Activated T-cell treated with anti-CD3 and anti-CD28 coated beads for 4 hours (primary cell): ENCODE measurements at regions not wholly inside any gene's neighbourhood (a gene's known extent, or its start where the extent isn't known, plus 50 kb on each side); places are given as distances from the start of the nearest gene placed in this dataset.
"Not testable (repeated sequence)": the region's sequence is repeated elsewhere in the genome, so short reads cannot be mapped to it uniquely, and the experiment has no call there.

ENCODE experiments used
- DNase-seq: peaks from one replicate; pipeline ENCODE4 v3.0.0-alpha.2; 2020

DNA sequence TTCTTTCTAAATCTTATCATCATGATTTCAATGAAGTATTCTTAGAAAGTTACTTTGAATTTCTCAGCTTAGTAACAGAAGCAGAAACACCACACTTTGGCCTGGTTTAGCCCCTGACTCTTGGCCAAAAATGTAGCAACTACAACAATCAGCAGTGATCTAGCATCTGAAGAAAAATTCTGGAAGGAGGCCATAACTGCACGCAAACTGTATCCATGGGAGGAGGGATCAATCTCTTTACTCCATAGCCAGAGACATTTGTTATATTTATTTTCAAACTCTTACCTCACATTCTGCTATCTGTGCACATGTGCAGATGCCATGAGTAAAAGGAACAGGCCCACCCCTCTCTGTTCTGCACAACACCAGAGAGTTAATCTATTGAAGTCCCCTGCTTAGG is 251.0 kb upstream of the P2RY1 start:
- no peak for DNase-seq

- DNase-seq: no peak
Observed at GRCh38 chr3:152586974-152587373, 248.0 kb upstream of the P2RY1 start.

DNA sequence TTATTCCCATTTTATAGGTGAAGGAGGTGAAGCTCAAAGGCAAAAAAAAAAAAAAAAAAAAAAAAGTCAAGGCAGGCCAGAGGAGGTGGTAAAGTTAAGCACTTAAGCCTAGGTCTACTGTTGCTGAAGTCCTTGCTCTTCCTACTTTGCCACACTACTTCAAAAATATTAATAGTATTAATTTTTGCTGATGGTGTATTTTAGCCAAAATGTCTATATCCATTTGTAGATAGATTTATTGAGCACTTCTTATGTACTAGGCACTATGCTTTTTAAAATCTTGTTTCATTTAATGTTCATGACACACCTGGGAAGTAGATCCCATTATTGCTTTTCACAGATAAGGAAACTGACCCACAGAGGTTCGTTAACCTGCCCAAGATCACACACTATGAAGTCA is 247.1 kb upstream of the P2RY1 start:
- DNase-seq: no peak

- DNase-seq: no peak
Observed at GRCh38 chr3:152589644-152590043, 245.3 kb upstream of the P2RY1 start.

DNA sequence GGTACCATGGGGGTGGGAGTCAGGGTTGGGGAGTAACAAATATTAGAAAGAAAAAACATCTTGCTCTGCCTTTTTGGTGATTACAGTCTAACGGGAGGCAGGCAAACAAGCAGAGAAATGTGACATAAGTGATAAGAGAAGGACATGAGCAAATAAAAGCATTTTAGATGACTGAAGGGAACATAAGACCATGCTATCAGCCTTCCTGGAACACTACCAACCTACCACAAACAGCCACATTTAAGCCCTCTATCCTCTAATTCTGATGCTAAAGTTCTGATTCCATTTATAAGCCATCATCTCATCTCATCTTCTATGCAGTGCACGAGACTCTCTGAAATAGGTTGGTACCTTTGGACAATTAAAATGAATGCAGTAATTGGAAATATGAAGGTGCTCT is 243.4 kb upstream of the P2RY1 start:
- DNase-seq: no peak

- DNase-seq: no peak
Observed at GRCh38 chr3:152593242-152593641, 241.7 kb upstream of the P2RY1 start.

DNA sequence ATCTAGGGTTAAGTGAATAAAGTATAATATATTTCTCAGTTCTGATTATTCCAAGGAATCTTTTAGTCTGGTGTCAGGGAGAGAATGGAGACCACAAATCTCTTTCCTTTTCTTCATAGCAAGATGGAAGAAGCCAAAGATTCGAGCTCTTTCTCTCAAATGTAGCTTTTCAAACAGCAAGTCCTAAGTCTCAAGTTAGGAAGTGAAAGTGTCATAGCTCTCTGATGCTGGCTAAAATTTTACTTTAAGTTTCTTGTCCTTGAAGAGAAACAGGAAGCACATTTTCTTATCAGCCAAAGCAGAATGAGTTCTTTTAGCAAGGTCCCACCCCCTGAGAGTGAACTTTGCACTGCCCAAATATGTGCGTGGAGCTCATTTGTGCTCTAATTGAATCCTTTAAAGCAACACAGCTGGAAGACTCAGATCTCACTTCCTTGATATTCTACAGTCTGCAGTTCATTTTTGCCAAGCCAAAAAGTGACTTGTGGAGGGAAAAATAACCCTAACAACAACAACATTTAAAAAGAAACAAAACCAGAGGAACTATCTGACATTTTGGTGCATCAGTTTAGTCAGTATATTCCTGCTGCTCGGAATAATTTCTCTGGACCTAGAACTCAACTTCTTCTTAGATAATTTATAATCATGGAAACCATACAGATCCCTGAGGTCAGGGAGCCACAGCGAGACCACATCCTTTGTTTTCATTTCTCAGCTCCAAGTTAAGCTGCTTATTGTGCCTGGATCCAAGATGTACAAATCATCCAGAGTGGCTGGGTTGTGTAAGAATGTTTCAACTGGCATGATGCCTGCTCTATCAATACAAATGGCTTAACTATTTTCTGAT is 238.7 kb upstream of the P2RY1 start:
- DNase-seq: no peak

- DNase-seq: not testable (repeated sequence)
Observed at GRCh38 chr3:152596832-152597231, 238.1 kb upstream of the P2RY1 start.

- no peak for DNase-seq
Observed at GRCh38 chr3:152606146-152606545, 228.8 kb upstream of the P2RY1 start.

- DNase-seq: no peak
Observed at GRCh38 chr3:152607179-152607578, 227.8 kb upstream of the P2RY1 start.

DNA sequence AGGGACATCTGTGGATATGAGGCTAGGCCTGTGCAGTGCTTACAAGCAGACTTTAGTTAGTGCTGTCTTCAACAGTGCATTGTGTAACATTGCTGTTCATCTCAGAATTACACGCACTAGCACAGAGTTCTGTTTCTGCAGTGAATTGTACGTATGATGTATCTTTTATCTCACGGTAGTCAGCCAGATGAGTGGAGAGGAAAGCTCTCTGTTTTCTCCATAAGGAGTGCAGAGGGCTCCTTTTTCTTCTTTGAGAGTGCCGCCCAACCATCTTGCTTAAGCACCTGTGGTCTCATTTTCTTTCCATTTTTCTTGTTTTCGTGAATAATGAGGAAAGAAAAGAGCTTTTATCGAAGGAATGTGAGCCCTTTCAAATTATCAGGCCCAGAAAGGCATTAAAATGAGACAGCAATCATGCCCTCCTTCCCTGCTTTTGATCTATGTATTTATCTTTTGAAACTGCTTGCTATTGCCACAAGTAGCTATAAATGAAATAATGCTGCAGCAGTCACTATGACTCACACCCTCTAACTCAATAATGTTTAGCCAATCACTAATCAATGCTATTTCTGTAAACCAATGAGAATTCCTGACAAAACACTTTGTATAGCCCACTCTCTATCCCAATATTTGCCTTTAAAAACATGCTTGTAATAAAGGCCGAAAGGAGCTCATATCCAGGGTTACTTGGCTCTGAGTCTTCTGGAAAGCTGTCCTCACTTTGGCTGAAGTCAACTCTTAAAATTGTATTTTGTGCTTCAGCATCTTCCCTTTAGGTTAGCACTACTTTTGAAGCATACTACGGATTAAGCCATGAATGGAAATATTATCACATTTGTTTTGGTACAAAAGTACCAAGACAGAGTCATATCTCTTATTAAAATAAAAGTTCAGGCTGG is 226.0 kb upstream of the P2RY1 start:
- no peak for DNase-seq

GRCh38 chr3:152609891-152610290 is 225.0 kb upstream of the P2RY1 start:
- no peak for DNase-seq

- no peak for DNase-seq
Observed at GRCh38 chr3:152610622-152611021, 224.3 kb upstream of the P2RY1 start.

GRCh38 chr3:152611905-152612304 is 223.0 kb upstream of the P2RY1 start:
- no peak for DNase-seq

DNA sequence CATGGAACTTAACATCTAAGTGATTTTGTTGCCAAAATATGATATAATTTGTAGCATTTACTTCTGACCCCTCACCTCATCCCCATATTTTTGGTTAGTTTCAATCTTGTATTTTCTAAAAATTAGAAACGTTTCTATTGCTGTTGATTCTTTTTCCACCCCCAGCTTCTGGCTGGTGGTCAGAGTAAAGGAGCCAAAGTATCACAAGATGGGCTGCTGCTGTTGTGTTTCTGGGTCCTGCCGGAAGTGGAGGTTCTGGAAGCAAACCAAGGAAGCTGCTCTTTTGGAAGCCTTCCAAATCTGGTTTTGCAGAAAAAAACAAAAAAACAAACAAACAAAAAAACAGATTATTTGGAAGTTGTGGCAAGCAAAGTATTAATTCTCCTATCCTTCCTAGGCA is 221.1 kb upstream of the P2RY1 start:
- DNase-seq: no peak

DNA sequence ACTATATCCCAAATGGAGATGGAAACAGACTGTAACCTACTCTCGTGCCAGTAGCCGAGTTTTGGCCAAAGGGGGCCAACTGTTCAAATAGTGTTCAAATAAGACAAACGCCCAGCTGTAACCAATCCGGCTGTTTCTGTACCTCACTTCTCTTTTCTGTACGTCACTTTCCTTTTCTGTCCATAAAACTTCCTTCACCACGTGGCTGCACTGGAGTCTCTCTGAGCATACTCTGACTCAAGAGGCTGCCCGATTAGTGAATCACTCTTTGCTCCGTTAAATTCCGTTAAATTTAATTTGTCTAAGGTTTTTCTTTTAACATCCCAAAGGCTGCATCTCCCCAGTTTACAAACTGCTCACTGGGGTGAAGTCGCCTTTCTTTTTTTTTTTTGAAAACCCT is 219.2 kb upstream of the P2RY1 start:
- DNase-seq: no peak

GRCh38 chr3:152617609-152618008 is 217.3 kb upstream of the P2RY1 start:
- no peak for DNase-seq

DNA sequence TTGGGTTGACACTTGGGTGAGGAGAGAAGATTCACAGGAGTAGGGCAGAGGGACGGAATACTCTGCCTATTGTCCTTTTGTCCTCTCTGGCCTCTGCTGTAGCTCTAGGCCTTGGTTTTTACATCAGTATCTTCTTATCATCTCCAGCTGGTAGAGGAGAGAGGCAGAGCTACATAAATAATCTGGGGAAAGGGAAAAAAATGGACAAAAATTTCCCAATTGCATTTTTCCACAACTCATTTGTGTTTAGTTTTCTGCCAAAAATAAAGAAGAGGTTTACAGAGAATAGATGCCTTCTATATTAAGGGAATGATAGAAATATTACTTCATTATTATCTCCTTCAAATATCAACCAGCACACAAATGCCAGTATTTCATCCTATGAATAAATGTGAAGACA is 216.4 kb upstream of the P2RY1 start:
- DNase-seq: no peak

DNA sequence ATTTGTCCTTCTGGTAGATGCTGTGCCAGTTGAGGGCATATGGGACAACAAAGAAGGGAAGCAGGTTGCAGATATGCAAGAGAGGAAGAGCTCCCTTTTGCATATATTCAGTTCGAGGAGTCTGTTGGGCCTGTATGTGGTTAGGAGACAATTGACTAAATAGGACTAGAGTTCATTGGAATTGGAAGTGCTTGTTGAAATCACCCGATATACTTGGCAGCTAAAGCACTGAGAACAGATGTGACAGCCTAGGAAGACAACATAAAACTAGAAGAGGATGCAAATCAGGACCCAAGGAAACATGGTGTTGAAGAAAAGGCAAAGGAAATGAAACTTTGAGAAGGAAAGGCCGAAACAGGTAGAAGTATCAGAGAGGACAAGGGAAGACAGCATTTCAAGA is 215.2 kb upstream of the P2RY1 start:
- no peak for DNase-seq

DNA sequence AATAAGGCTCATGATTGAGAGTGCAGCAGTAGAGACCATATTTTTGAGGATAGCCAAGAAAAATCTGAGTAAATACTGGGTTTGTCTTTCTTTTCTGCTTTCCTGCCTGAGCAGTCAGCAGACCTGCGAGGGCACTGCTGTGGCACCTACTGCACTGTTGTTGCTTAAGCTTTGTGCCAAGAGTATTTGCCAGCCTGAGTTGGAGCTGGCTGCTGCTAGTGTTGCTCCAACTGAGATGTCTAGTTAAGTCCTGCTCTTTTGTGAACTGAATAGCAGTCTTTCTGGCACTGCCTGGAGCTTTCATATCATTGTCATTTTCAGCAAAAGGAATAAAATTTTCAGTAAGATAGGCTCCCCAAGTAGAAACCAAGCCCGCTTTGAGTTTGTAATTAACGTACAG is 214.5 kb upstream of the P2RY1 start:
- no peak for DNase-seq

DNA sequence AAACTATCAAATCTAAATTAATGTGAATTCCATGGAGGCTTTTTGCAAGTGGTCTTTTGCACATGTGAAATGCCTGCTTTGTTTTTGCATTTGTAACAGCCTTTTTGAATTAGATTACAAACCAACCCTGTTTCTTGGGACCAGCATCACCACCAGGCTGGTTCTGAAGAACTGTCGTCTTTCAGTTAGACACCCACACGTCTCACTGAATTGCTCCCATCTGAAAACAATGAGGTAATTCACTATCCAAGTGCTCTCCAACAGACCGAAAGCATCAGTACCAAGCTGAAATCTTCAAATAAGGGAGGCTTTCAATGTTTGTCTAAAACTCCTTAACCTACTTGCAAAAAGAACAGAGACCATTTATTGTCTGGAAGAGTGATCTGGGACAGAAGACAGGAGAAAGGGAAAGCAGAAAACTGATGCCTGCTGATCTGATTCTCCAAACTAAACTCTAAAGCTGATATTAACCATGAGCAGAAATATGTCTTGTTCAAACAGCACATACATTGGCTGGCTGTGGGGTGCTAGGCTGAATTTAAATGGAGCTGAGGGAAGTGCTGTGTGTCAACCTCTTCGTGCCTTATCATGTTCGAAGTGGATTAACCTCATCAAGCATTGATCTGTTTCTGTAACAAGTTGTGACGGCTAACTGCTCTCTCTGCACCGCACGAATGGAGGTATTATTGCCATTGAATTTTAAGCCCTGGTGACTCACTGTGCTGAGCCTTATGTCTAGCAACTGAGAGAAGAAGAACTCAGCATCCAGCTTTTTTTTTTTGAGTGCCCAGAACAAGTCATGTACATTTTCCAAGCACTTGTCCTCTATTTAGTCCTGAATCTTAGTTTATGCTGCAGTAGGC is 213.7 kb upstream of the P2RY1 start:
- no peak for DNase-seq

DNA sequence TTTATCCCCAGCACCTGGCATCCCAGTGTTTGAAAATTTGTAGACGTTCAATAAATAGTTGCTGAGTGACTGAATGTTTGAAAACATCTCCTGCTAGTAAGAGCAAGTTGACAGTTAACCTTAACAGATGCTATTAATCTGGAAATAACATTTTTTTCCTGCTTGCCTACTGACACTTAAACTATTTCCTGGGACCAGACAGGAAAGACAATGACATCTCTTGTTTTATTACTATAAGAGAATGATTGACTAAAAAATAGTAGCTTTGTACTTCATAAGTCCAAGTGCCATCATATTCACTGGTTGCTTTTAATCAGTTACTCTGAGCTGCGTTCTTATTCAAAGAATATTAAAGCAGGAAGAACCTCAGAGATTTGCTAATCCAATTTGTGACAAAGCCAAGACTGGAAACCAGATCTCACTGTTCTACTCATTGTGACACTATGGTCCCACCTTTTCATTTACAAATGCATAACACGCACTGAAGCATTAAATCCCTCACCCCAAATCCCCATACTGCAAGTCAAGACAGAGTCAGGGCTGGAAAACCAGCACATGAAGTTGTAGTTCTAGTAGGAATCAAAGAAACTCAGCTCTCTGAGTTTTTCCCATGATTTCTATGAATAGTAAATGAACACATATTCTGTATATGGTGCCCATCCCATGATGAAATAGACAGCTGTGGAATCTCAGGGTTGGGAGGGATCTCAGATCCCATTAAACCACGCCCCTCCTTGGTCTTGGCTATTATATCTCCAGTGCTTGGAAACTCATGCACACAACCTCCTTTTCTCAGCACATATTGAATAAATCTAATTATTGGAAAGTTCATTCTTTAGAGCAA is 212.7 kb upstream of the P2RY1 start:
- DNase-seq: no peak
